Astrocyte (in vitro differentiated cells and primary cell): ENCODE measurements at regions not wholly inside any gene's neighbourhood (a gene's known extent, or its start where the extent isn't known, plus 50 kb on each side); places are given as distances from the start of the nearest gene placed in this dataset.

Source experiments
- CTCF ChIP-seq: IDR thresholded peaks from 2 replicates; pipeline ENCODE4 v1.5.1; 2011; ENCODE audit warnings: low read depth, mild to moderate bottlenecking, inconsistent platforms, low read length, moderate library complexity; ENCODE audit not compliant: insufficient read depth
- EZH2 ChIP-seq: IDR thresholded peaks from 2 replicates; pipeline ENCODE4 v1.6.1; 2012; ENCODE audit warnings: mild to moderate bottlenecking, low read length, inconsistent platforms; ENCODE audit not compliant: insufficient read depth

- no peak for TF ChIP-seq CTCF
- TF ChIP-seq EZH2: no peak
Measured at GRCh38 chr17:55654821-55655220, 67.8 kb downstream of the TMEM100 start.
